CMK (cell line): ENCODE measurements at regions not wholly inside any gene's neighbourhood (a gene's known extent, or its start where the extent isn't known, plus 50 kb on each side); places are given as distances from the start of the nearest gene placed in this dataset.

Experiments
- DNase-seq: peaks from one replicate; pipeline ENCODE4 v3.0.0-alpha.2; 2010; ENCODE audit warnings: low read depth

- DNase-seq = no peak
Measured at GRCh38 chr6:147621263-147621662, 112.8 kb downstream of the SAMD5 start.

GRCh38 chr6:147621961-147622360, 113.5 kb downstream of the SAMD5 start:
- DNase-seq = no peak

- DNase-seq = no peak
Measured at GRCh38 chr6:147624946-147625515, 116.5 kb downstream of the SAMD5 start.

- DNase-seq = no peak
Measured at GRCh38 chr6:147625946-147626345, 117.5 kb downstream of the SAMD5 start.

GRCh38 chr6:147627411-147627810, 118.9 kb downstream of the SAMD5 start:
- DNase-seq = no peak

- DNase-seq = no peak
Measured at GRCh38 chr6:147633191-147633590, 124.7 kb downstream of the SAMD5 start.

- DNase-seq = no peak
Measured at GRCh38 chr6:147637620-147638195, 129.2 kb downstream of the SAMD5 start.

GRCh38 chr6:147639279-147639678, 130.8 kb downstream of the SAMD5 start:
- no peak for DNase-seq

GRCh38 chr6:147640606-147641005, 132.1 kb downstream of the SAMD5 start:
- no peak for DNase-seq

- DNase-seq = no peak
Measured at GRCh38 chr6:147641511-147641910, 133.0 kb downstream of the SAMD5 start.

GRCh38 chr6:147642458-147642857, 134.0 kb downstream of the SAMD5 start:
- DNase-seq = no peak

GRCh38 chr6:147643341-147644200, 135.1 kb downstream of the SAMD5 start:
- DNase-seq = no peak

- DNase-seq = no peak
Measured at GRCh38 chr6:147648916-147649315, 140.4 kb downstream of the SAMD5 start.

GRCh38 chr6:147651249-147652063, 143.0 kb downstream of the SAMD5 start:
- DNase-seq = no peak

- no peak for DNase-seq
Measured at GRCh38 chr6:147653631-147654030, 145.1 kb downstream of the SAMD5 start.

- DNase-seq = no peak
Measured at GRCh38 chr6:147654103-147654845, 145.8 kb downstream of the SAMD5 start.

GRCh38 chr6:147660334-147661311, 152.1 kb downstream of the SAMD5 start:
- DNase-seq = no peak

- DNase-seq = no peak
Measured at GRCh38 chr6:147662646-147663045, 154.2 kb downstream of the SAMD5 start.

GRCh38 chr6:147664092-147664491, 155.6 kb downstream of the SAMD5 start:
- no peak for DNase-seq

- DNase-seq = no peak
Measured at GRCh38 chr6:147666255-147666654, 157.8 kb downstream of the SAMD5 start.

- DNase-seq = no peak
Measured at GRCh38 chr6:147667082-147667481, 158.6 kb downstream of the SAMD5 start.
